ENCODE measurements at regions not wholly inside any gene's neighbourhood (a gene's known extent, or its start where the extent isn't known, plus 50 kb on each side); places are given as distances from the start of the nearest gene placed in this dataset.

DNA sequence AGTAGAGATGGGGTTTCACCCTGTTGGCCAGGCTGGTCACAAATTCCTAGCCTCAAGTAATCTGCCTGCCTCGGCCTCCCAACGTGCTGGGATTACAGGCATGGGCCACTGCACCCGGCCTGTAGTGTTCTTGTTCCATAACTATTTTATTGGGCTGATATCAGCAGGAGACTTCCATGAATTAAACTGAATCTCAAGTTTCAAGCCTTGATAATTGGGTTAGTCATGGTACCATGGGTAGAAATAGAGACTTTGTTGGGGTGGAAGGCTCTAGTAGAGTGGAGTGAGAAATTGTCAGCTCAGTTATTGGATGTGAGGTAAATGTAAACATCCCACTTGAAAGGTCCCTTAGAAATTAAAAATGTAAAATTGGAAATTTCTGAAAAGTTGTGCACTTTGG is 419.1 kb downstream of the ADGRL2 start:
- H3K36me3 ChIP-seq (ENCODE audit: insufficient read depth, low read length): no peaks in the 10 kb centered on the region
- H3K9ac ChIP-seq (ENCODE audit: insufficient read length): no peak overlapping the region
- DNase-seq (ENCODE audit: low read depth, low spot score): no peak
- TF ChIP-seq EZH2 (IDR thresholded peaks at IDR 0.05): no peak
- TF ChIP-seq FOXP2 (optimal IDR thresholded peaks at IDR 0.05; ENCODE audit: control extremely low read depth, extremely low read length, insufficient read depth): no peak
- no peak for TF ChIP-seq POLR2AphosphoS5 (IDR thresholded peaks at IDR 0.05; ENCODE audit: borderline replicate concordance, low read depth, low read length)
- H3K4me3 ChIP-seq: no peak overlapping the region
- H3K9me3 ChIP-seq (ENCODE audit: low read depth, low read length): no peaks in the 10 kb centered on the region
- H3K27ac ChIP-seq: no peak overlapping the region

- Histone ChIP-seq H3K36me3 (ENCODE audit: insufficient read depth, low read length) (no peaks in the 10 kb centered on the region), H3K27ac (no peak overlapping the region), H3K9ac (ENCODE audit: insufficient read length) (no peak overlapping the region), H3K9me3 (ENCODE audit: low read depth, low read length) (no peaks in the 10 kb centered on the region), H3K4me3 (no peak overlapping the region)
- no peak for TF ChIP-seq POLR2AphosphoS5 (IDR thresholded peaks at IDR 0.05; ENCODE audit: borderline replicate concordance, low read depth, low read length)
- no peak for TF ChIP-seq FOXP2 (optimal IDR thresholded peaks at IDR 0.05; ENCODE audit: control extremely low read depth, extremely low read length, insufficient read depth)
- DNase-seq (ENCODE audit: low read depth, low spot score): no peak
Observed at GRCh38 chr1:82218846-82219245, 418.1 kb downstream of the ADGRL2 start.

DNA sequence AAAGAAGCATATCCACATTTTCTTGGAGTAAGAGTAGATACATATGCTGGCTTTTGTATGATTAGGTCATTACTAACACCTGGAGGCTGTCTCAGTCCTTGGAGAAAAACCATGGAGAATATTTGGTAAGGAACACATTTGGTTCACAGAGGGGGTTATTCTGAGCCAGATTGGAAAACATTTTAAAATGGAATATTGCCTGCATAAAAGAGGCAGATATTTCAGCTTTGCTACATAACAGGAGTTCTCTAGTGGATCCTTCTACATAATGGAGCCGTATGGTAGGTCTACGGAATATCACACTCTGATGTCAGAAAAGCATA is 415.1 kb downstream of the ADGRL2 start:
- H3K4me3 ChIP-seq: no peak overlapping the region
- H3K9ac ChIP-seq (ENCODE audit: insufficient read length): no peak overlapping the region
- no peak for DNase-seq (ENCODE audit: low read depth, low spot score)
- H3K36me3 ChIP-seq (ENCODE audit: insufficient read depth, low read length): no peaks in the 10 kb centered on the region
- H3K27ac ChIP-seq: no peak overlapping the region
- no peaks in the 10 kb centered on the region for H3K9me3 ChIP-seq (ENCODE audit: low read depth, low read length)
- no peak for TF ChIP-seq EZH2 (IDR thresholded peaks at IDR 0.05)
- no peak for TF ChIP-seq POLR2AphosphoS5 (IDR thresholded peaks at IDR 0.05; ENCODE audit: borderline replicate concordance, low read depth, low read length)
- TF ChIP-seq FOXP2 (optimal IDR thresholded peaks at IDR 0.05; ENCODE audit: control extremely low read depth, extremely low read length, insufficient read depth): no peak

GRCh38 chr1:82215056-82215852 is 414.5 kb downstream of the ADGRL2 start:
- Histone ChIP-seq H3K27ac (no peak overlapping the region), H3K36me3 (ENCODE audit: insufficient read depth, low read length) (no peaks in the 10 kb centered on the region), H3K9ac (ENCODE audit: insufficient read length) (no peak overlapping the region), H3K9me3 (ENCODE audit: low read depth, low read length) (no peaks in the 10 kb centered on the region), H3K4me3 (no peak overlapping the region)
- TF ChIP-seq FOXP2 (optimal IDR thresholded peaks at IDR 0.05; ENCODE audit: control extremely low read depth, extremely low read length, insufficient read depth): no peak
- TF ChIP-seq EZH2 (IDR thresholded peaks at IDR 0.05): no peak
- no peak for TF ChIP-seq POLR2AphosphoS5 (IDR thresholded peaks at IDR 0.05; ENCODE audit: borderline replicate concordance, low read depth, low read length)
- DNase-seq (ENCODE audit: low read depth, low spot score): no peak

- no peak overlapping the region for H3K4me3 ChIP-seq
- no peaks in the 10 kb centered on the region for H3K9me3 ChIP-seq (ENCODE audit: low read depth, low read length)
- no peak for DNase-seq (ENCODE audit: low read depth, low spot score)
- no peaks in the 10 kb centered on the region for H3K36me3 ChIP-seq (ENCODE audit: insufficient read depth, low read length)
- no peak overlapping the region for H3K9ac ChIP-seq (ENCODE audit: insufficient read length)
- no peak for TF ChIP-seq EZH2 (IDR thresholded peaks at IDR 0.05)
- H3K27ac ChIP-seq: no peak overlapping the region
Observed at GRCh38 chr1:82214606-82215005, 413.9 kb downstream of the ADGRL2 start.

DNA sequence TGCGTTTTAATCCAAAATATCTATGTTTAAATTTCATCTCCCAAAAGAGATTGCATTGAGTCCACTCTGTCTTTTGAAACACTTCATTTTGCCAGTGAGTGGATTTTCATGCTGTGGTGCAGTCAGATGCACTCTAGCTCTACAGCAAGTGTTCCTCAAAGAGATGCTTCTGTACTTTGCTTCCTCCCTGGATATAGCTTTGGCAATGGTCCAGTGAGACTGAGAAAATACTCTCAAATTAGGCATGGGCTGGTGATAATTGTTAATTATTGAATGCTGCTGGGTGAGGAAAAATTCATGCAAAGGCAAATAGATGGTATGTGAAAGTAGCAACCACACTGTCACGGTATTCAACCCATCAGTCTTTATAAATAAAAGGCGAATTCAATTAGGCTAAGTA is 396.9 kb downstream of the ADGRL2 start:
- Histone ChIP-seq H3K4me3 (no peak overlapping the region), H3K9ac (ENCODE audit: insufficient read length) (no peak overlapping the region), H3K9me3 (ENCODE audit: low read depth, low read length) (no peaks in the 10 kb centered on the region), H3K27ac (no peak overlapping the region), H3K36me3 (ENCODE audit: insufficient read depth, low read length) (no peaks in the 10 kb centered on the region)
- no peak for DNase-seq (ENCODE audit: low read depth, low spot score)
- TF ChIP-seq FOXP2 (optimal IDR thresholded peaks at IDR 0.05; ENCODE audit: control extremely low read depth, extremely low read length, insufficient read depth) (no peak), EZH2 (IDR thresholded peaks at IDR 0.05) (no peak), POLR2AphosphoS5 (IDR thresholded peaks at IDR 0.05; ENCODE audit: borderline replicate concordance, low read depth, low read length) (no peak)

DNA sequence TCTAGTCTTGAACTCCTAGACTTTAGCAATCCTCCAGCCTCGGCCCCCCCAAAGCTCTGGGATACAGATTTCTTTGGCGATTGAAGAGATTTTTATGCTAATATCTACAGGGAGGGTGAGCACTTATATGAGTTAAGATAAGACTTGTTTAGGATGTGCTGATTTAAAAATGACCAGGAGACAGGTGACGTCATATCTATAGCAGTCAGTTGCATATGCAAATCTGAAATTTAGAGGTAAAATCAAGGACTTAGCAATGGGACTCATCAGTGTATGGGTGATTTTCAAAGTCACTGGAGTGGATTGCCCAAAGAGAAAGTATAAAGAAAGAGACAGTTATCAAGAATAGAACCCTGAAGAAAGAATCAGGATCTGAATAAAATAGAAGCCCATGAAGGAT is 394.5 kb downstream of the ADGRL2 start:
- no peak overlapping the region for H3K4me3 ChIP-seq
- TF ChIP-seq POLR2AphosphoS5 (IDR thresholded peaks at IDR 0.05; ENCODE audit: borderline replicate concordance, low read depth, low read length) (no peak), EZH2 (IDR thresholded peaks at IDR 0.05) (no peak), FOXP2 (optimal IDR thresholded peaks at IDR 0.05; ENCODE audit: control extremely low read depth, extremely low read length, insufficient read depth) (no peak)
- H3K9ac ChIP-seq (ENCODE audit: insufficient read length): no peak overlapping the region
- H3K27ac ChIP-seq: no peak overlapping the region
- no peak for DNase-seq (ENCODE audit: low read depth, low spot score)
- no peaks in the 10 kb centered on the region for H3K9me3 ChIP-seq (ENCODE audit: low read depth, low read length)
- no peaks in the 10 kb centered on the region for H3K36me3 ChIP-seq (ENCODE audit: insufficient read depth, low read length)

DNA sequence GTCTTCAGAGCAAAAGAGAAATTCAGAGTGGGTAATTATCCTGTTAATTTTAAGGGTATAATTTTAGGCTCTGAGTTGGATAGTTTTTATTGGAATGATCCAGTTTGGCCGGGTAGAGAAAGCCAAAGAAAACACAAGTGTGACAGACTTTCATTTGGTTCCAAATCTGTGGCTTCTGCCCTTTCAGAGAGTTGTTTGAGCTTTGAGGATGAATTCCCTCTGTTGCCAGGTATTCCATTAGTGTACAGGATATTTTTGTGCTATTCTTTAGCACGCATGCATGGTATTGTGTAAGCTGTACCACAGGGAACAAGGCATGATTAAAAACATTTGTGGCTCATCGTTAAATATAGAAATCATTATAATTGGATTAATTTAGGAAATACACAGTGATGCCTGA is 384.4 kb downstream of the ADGRL2 start:
- Histone ChIP-seq H3K9me3 (ENCODE audit: low read depth, low read length) (no peaks in the 10 kb centered on the region), H3K27ac (no peak overlapping the region), H3K36me3 (ENCODE audit: insufficient read depth, low read length) (no peaks in the 10 kb centered on the region), H3K4me3 (no peak overlapping the region), H3K9ac (ENCODE audit: insufficient read length) (no peak overlapping the region)
- no peak for TF ChIP-seq FOXP2 (optimal IDR thresholded peaks at IDR 0.05; ENCODE audit: control extremely low read depth, extremely low read length, insufficient read depth)
- no peak for DNase-seq (ENCODE audit: low read depth, low spot score)

DNA sequence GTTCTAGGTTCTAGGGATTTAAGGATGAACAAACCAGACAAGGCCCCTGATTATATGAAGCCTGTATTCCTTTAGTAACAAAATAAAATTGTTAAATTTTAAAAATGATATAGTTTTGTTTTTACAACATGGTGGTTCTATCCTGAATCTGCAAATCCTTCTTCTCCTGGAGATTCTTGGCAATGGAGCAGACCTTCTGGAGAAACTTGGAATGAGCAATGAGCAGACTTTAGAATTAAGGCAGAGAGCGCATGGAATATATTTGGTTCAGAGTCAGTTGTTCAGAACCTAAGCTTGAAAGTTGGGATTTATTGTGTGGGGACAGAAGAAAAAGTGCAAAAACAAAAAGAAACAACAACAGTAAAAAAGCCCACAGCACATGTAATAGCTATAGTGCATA is 381.1 kb downstream of the ADGRL2 start:
- no peak for DNase-seq (ENCODE audit: low read depth, low spot score)
- Histone ChIP-seq H3K27ac (no peak overlapping the region), H3K9ac (ENCODE audit: insufficient read length) (no peak overlapping the region), H3K36me3 (ENCODE audit: insufficient read depth, low read length) (no peaks in the 10 kb centered on the region), H3K4me3 (no peak overlapping the region), H3K9me3 (ENCODE audit: low read depth, low read length) (no peaks in the 10 kb centered on the region)
- TF ChIP-seq EZH2 (IDR thresholded peaks at IDR 0.05) (no peak), POLR2AphosphoS5 (IDR thresholded peaks at IDR 0.05; ENCODE audit: borderline replicate concordance, low read depth, low read length) (no peak), FOXP2 (optimal IDR thresholded peaks at IDR 0.05; ENCODE audit: control extremely low read depth, extremely low read length, insufficient read depth) (no peak)

Measured in SK-N-MC (cell line).